ENCODE measurements at regions not wholly inside any gene's neighbourhood (a gene's known extent, or its start where the extent isn't known, plus 50 kb on each side); places are given as distances from the start of the nearest gene placed in this dataset.

DNA sequence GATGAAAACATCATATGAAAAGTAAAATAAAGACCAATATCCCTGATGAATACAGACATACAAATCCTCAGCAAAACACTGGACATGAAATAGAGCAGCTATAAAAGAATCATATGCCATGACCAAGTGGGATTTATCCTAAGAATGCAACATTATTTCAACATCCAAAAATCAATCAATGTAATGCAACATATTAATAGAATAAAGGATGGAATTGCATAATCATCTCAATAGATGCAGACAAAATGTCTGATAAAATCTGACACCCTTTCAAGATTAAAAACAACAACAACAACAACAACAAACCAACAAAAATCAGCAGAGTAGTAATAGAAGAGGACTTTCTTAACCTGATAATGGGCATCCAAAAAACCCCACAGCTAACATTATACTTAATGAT is 63.8 kb upstream of the IL1R1 start:
- peaks cover 0 to 12% (median 5%) of the 10 kb centered on the region in 4 donors for H3K4me1 ChIP-seq
- TF ChIP-seq EP300 (IDR thresholded peaks at IDR 0.05) (no peak), POLR2A (IDR thresholded peaks at IDR 0.05) (no peak)
- TF ChIP-seq, protein P1, sequence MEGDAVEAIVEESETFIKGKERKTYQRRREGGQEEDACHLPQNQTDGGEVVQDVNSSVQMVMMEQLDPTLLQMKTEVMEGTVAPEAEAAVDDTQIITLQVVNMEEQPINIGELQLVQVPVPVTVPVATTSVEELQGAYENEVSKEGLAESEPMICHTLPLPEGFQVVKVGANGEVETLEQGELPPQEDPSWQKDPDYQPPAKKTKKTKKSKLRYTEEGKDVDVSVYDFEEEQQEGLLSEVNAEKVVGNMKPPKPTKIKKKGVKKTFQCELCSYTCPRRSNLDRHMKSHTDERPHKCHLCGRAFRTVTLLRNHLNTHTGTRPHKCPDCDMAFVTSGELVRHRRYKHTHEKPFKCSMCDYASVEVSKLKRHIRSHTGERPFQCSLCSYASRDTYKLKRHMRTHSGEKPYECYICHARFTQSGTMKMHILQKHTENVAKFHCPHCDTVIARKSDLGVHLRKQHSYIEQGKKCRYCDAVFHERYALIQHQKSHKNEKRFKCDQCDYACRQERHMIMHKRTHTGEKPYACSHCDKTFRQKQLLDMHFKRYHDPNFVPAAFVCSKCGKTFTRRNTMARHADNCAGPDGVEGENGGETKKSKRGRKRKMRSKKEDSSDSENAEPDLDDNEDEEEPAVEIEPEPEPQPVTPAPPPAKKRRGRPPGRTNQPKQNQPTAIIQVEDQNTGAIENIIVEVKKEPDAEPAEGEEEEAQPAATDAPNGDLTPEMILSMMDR (IDR thresholded peaks at IDR 0.05) = no peak
- H3K27ac ChIP-seq = no peak overlapping the region
- DNase-seq (ENCODE audit: low spot score in 2 of 2) = no peak
- H3K27me3 ChIP-seq = no peaks in the 10 kb centered on the region
- H3K36me3 ChIP-seq = no peaks in the 10 kb centered on the region
- no peaks in the 10 kb centered on the region for H3K9me3 ChIP-seq
- H3K4me3 ChIP-seq = no peak overlapping the region

DNA sequence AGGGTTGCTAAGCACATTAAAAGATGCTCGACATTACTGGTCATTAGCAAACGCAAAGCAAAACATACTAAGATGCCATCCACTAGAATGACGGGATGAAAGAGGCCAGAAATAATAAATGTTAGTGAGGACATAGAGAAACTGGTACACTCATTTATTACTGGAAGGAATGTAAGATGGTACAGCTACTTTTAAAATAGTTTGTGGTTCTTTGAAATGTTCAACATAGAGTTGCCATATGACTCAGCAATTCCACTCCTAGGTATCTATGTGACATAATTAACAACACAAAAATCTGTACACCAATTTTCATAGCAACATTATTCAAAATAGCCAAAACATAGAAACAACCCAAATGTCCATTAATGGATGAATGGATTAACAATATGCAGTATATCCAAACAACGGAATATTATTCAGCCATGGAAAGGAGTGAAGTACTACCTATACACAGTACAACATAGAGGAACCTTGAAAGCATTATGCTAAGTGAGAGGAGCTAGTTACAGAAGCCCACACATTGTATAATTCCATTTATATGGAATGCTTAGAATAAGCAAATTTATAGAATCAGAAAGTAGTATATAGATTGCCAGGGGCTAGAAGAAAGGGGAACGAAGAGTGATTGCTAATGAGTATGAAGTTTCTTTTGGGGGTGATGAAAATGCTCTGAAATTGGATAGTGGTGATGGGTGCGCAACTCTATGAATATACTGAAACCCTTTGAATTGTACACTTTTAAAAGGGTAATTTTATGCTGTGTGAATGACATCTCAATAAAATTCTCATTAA is 61.9 kb upstream of the IL1R1 start:
- peaks cover 0 to 12% (median 5%) of the 10 kb centered on the region in 4 donors for H3K4me1 ChIP-seq
- no peaks in the 10 kb centered on the region for H3K36me3 ChIP-seq
- H3K27me3 ChIP-seq = no peaks in the 10 kb centered on the region
- DNase-seq (ENCODE audit: low spot score in 2 of 2) = no peak
- TF ChIP-seq POLR2A (IDR thresholded peaks at IDR 0.05) = no peak
- TF ChIP-seq, protein P1 (IDR thresholded peaks at IDR 0.05) = no peak
- no peak for TF ChIP-seq EP300 (IDR thresholded peaks at IDR 0.05)
- H3K4me3 ChIP-seq = no peak overlapping the region
- no peak overlapping the region for H3K27ac ChIP-seq
- 94 to 99% methylated on average over 6 of the region's 6 CpGs for WGBS, 2 donors
- no peaks in the 10 kb centered on the region for H3K9me3 ChIP-seq

DNA sequence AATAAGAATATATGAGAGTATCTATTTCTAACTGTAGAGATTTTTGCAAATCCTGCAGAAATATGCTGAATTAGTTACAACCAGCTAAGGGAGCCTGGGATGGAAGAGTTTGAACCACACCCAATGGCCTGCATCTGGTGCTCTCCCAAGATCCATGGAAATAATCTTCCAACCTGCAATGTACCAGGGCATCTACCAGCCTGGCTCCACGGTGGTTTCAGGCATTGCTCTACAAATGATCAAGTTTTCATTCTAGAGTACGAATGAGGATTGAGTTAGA is 61.4 kb upstream of the IL1R1 start:
- H3K27me3 ChIP-seq = no peaks in the 10 kb centered on the region
- no peak overlapping the region for H3K27ac ChIP-seq
- H3K9me3 ChIP-seq = no peaks in the 10 kb centered on the region
- TF ChIP-seq EP300 (IDR thresholded peaks at IDR 0.05) = no peak
- TF ChIP-seq, protein P1 (IDR thresholded peaks at IDR 0.05) = no peak
- 75 to 85% methylated on average over 2 of the region's 2 CpGs for WGBS, 2 donors
- H3K4me3 ChIP-seq = no peak overlapping the region
- DNase-seq (ENCODE audit: low spot score in 2 of 2) = no peak
- no peaks in the 10 kb centered on the region for H3K36me3 ChIP-seq
- peaks cover 0 to 12% (median 5%) of the 10 kb centered on the region in 4 donors for H3K4me1 ChIP-seq

DNA sequence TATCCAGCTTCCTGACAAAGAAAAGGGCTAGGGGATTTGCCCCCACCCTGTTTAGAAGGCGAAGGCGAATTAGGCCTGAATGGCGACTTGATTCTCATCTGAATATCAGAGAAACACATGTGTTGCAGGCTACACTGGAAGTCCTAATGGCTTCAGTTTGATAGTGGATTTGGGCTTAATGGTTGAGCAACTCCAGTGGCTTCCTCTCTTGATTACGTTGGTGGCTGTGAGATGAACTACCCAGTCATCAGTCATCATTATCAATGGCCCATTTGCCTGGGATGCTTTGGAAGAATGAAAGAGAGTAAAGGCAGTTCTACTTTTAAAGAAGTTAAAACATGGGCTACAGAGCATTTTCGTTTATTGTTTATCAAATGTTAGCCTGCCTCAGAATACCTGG is 60.9 kb upstream of the IL1R1 start:
- Histone ChIP-seq H3K9me3 (no peaks in the 10 kb centered on the region), H3K4me3 (no peak overlapping the region), H3K27ac (no peak overlapping the region), H3K4me1 (peaks cover 0 to 12% (median 5%) of the 10 kb centered on the region in 4 donors), H3K27me3 (no peaks in the 10 kb centered on the region), H3K36me3 (no peaks in the 10 kb centered on the region)
- no peak for DNase-seq (ENCODE audit: low spot score in 2 of 2)
- TF ChIP-seq EP300 (IDR thresholded peaks at IDR 0.05) = no peak
- 86 to 94% methylated on average over 5 of the region's 5 CpGs for WGBS, 2 donors

DNA sequence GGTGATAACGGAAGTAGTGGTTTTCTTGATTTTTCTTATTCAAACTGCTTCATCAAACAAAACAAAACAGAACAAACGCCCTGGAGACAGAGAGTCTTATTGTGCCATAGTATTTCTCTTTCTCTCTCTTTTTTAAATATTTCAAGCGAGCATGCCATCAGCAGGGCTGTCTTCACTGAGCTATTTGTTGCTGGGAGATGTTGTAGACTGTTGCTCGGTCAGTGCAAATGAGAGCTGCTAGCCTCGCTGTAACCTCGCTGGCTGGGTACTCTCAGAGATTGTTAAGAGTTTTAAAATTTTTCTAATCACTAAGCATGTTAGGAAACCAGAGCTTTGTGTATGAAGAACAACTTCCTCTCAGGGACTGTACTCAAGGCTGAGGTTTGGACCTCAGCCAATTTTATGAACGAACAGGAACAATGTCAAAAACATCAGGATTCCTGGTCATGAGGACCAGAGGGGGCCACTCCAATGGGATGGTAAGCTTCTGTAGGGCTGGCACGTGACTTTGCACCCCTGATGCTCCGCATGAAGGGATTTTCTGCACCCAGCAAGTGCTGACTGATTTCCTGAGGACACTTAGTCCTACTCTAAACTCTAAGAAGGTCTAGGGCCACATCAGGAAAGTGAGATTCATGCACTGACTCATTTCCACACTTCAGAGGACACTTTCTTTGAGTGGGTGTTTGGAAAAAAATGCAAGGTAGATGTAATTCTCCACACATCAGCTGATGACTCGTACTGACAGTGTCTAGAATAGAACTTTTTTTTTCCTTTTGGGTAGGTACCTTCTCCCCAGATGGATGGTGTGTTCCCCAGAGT is 59.8 kb upstream of the IL1R1 start:
- TF ChIP-seq EP300 (IDR thresholded peaks at IDR 0.05) = peak; percentile 35 to 85
- TF ChIP-seq, protein P1 (IDR thresholded peaks at IDR 0.05) = no peak
- Histone ChIP-seq H3K9me3 (no peaks in the 10 kb centered on the region), H3K4me3 (no peak overlapping the region), H3K27ac (peak overlapping the region in 3 of 4 donors; percentile 4 to 75 (median 59)), H3K27me3 (no peaks in the 10 kb centered on the region), H3K36me3 (no peaks in the 10 kb centered on the region), H3K4me1 (peaks cover 0 to 12% (median 5%) of the 10 kb centered on the region in 4 donors)
- DNase-seq (ENCODE audit: low spot score in 2 of 2) = peak in 1 of 2 donors; percentile 49
- WGBS, 2 donors = 29 to 30% methylated on average over 10 of the region's 10 CpGs
